ENCODE measurements at regions not wholly inside any gene's neighbourhood (a gene's known extent, or its start where the extent isn't known, plus 50 kb on each side); places are given as distances from the start of the nearest gene placed in this dataset.

GRCh38 chr12:71004578-71004977 is 84.0 kb upstream of the PTPRR start:
- WGBS, 5 donors = 87 to 95% (median 88%) methylated on average over 4 of the region's 4 CpGs
- Histone ChIP-seq H3K4me3 (no peak overlapping the region), H3K9me3 (no peaks in the 10 kb centered on the region), H3K4me1 (no peaks in the 10 kb centered on the region), H3K27me3 (replicated peaks in 1 of 7) (no peaks in the 10 kb centered on the region), H3K36me3 (no peaks in the 10 kb centered on the region), H3K27ac (no peak overlapping the region)
- TF ChIP-seq POLR2AphosphoS5 (IDR thresholded peaks at IDR 0.05) = no peak
- no peak for TF ChIP-seq POLR2A (IDR thresholded peaks at IDR 0.05)
- TF ChIP-seq CTCF (IDR thresholded peaks at IDR 0.05 in 8 of 11, conservative IDR thresholded peaks at IDR 0.05 in 3 of 11) = no peak
- DNase-seq = no peak
- intact Hi-C loops (cut with DNase I; ENCODE audit: low total_unique reads) = no loop called here

GRCh38 chr12:71000748-71001147 is 80.2 kb upstream of the PTPRR start:
- TF ChIP-seq POLR2AphosphoS5 (IDR thresholded peaks at IDR 0.05) (no peak), POLR2A (IDR thresholded peaks at IDR 0.05) (no peak), CTCF (IDR thresholded peaks at IDR 0.05 in 8 of 11, conservative IDR thresholded peaks at IDR 0.05 in 3 of 11) (no peak)
- H3K27ac ChIP-seq = no peak overlapping the region
- no peaks in the 10 kb centered on the region for H3K9me3 ChIP-seq
- intact Hi-C loops (cut with DNase I; ENCODE audit: low total_unique reads) = no loop called here
- no peak overlapping the region for H3K4me3 ChIP-seq
- H3K27me3 ChIP-seq (replicated peaks in 1 of 7) = no peaks in the 10 kb centered on the region
- H3K4me1 ChIP-seq = no peaks in the 10 kb centered on the region
- H3K36me3 ChIP-seq = no peaks in the 10 kb centered on the region
- 60 to 97% (median 89%) methylated on average over 1 of the region's 1 CpG for WGBS, 5 donors
- DNase-seq = no peak

GRCh38 chr12:71000255-71000654 is 79.7 kb upstream of the PTPRR start:
- Histone ChIP-seq H3K4me1 (no peaks in the 10 kb centered on the region), H3K27ac (no peak overlapping the region), H3K9me3 (no peaks in the 10 kb centered on the region), H3K27me3 (replicated peaks in 1 of 7) (no peaks in the 10 kb centered on the region), H3K36me3 (no peaks in the 10 kb centered on the region), H3K4me3 (no peak overlapping the region)
- no peak for TF ChIP-seq POLR2A (IDR thresholded peaks at IDR 0.05)
- TF ChIP-seq CTCF (IDR thresholded peaks at IDR 0.05 in 8 of 11, conservative IDR thresholded peaks at IDR 0.05 in 3 of 11) = no peak
- no peak for TF ChIP-seq POLR2AphosphoS5 (IDR thresholded peaks at IDR 0.05)
- no peak for DNase-seq
- 77 to 96% (median 84%) methylated on average over 2 of the region's 2 CpGs for WGBS, 5 donors
- intact Hi-C loops (cut with DNase I; ENCODE audit: low total_unique reads) = no loop called here

- Histone ChIP-seq H3K27me3 (replicated peaks in 1 of 7) (no peaks in the 10 kb centered on the region), H3K36me3 (no peaks in the 10 kb centered on the region), H3K4me3 (no peak overlapping the region), H3K4me1 (no peaks in the 10 kb centered on the region), H3K9me3 (no peaks in the 10 kb centered on the region), H3K27ac (no peak overlapping the region)
- no peak for DNase-seq
- TF ChIP-seq POLR2A (IDR thresholded peaks at IDR 0.05) = no peak
- no peak for TF ChIP-seq POLR2AphosphoS5 (IDR thresholded peaks at IDR 0.05)
- 66 to 87% (median 69%) methylated on average over 5 of the region's 5 CpGs for WGBS, 5 donors
- intact Hi-C loops (cut with DNase I; ENCODE audit: low total_unique reads) = no loop called here
Observed at GRCh38 chr12:70994217-70994788, 73.8 kb upstream of the PTPRR start.

GRCh38 chr12:70989232-70989631 is 68.7 kb upstream of the PTPRR start:
- TF ChIP-seq POLR2AphosphoS5 (IDR thresholded peaks at IDR 0.05) (no peak), POLR2A (IDR thresholded peaks at IDR 0.05) (no peak), CTCF (IDR thresholded peaks at IDR 0.05 in 8 of 11, conservative IDR thresholded peaks at IDR 0.05 in 3 of 11) (no peak)
- intact Hi-C loops (cut with DNase I; ENCODE audit: low total_unique reads) = no loop called here
- Histone ChIP-seq H3K9me3 (no peaks in the 10 kb centered on the region), H3K36me3 (no peaks in the 10 kb centered on the region), H3K27me3 (replicated peaks in 1 of 7) (no peaks in the 10 kb centered on the region), H3K27ac (no peak overlapping the region), H3K4me1 (no peaks in the 10 kb centered on the region), H3K4me3 (no peak overlapping the region)
- DNase-seq = no peak
- 76 to 92% (median 87%) methylated on average over 2 of the region's 2 CpGs for WGBS, 5 donors

All from spleen (tissue), 11 donors.